ENCODE measurements at regions not wholly inside any gene's neighbourhood (a gene's known extent, or its start where the extent isn't known, plus 50 kb on each side); places are given as distances from the start of the nearest gene placed in this dataset.

DNA sequence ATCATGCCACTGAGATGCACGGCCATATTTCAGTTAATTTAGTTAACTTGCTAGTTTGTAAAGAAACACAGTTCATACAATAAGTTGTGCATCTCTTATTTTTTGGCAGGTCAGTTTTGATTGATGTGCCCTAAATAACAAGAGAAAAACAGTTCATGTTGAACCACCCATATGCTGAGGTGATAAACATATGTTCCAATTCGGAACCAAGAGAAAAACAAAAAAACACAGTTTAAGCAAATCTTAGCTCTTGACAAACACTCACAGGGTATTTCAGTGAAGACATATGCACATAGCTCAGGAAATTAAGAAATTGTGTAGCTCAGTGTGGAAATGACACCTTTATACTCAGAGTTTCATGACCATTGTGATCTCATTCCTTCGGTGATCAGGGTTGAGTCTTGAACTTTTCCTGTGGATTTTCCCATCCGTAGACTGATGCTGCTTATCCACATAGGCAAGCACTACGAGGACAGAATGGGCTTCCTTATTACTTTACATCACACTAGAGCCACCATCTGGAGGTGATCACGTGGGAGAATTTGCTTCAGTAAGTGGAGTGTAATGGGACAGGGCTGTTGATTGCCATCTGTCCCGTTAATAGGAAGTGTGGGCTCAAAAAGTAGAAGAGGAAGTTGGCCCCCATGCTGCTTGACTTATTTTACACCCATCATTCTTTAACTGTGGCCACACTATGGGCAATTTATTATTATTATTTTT, 773.0 kb downstream of the MTRR start:
- TF ChIP-seq, protein P1, sequence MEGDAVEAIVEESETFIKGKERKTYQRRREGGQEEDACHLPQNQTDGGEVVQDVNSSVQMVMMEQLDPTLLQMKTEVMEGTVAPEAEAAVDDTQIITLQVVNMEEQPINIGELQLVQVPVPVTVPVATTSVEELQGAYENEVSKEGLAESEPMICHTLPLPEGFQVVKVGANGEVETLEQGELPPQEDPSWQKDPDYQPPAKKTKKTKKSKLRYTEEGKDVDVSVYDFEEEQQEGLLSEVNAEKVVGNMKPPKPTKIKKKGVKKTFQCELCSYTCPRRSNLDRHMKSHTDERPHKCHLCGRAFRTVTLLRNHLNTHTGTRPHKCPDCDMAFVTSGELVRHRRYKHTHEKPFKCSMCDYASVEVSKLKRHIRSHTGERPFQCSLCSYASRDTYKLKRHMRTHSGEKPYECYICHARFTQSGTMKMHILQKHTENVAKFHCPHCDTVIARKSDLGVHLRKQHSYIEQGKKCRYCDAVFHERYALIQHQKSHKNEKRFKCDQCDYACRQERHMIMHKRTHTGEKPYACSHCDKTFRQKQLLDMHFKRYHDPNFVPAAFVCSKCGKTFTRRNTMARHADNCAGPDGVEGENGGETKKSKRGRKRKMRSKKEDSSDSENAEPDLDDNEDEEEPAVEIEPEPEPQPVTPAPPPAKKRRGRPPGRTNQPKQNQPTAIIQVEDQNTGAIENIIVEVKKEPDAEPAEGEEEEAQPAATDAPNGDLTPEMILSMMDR (IDR thresholded peaks at IDR 0.05; ENCODE audit: insufficient read depth, low read length, poor library complexity, severe bottlenecking): no peak
- no peak for TF ChIP-seq EZH2phosphoT487 (conservative IDR thresholded peaks at IDR 0.05; ENCODE audit: low read length)
